Sigmoid colon (tissue), 3 donors: ENCODE measurements at regions not wholly inside any gene's neighbourhood (a gene's known extent, or its start where the extent isn't known, plus 50 kb on each side); places are given as distances from the start of the nearest gene placed in this dataset.

ENCODE experiments used
- POLR2A ChIP-seq, 2 donors: fragments of 450-650 bp; IDR thresholded peaks; one replicate each; pipeline ENCODE4 v1.6.1; 2016; ENCODE audit warnings: antibody characterized with exemption in 2 of 2, mild to moderate bottlenecking in 2 of 2, moderate library complexity in 2 of 2
- TF ChIP-seq, protein P1 (sequence below), 4 experiments: fragments of 450-650 bp in 3 of 4; fragments of 200-600 bp in 1 of 4; IDR thresholded peaks; one replicate each; pipeline ENCODE4 v1.5.1; 2016 to 2019; ENCODE audit warnings: antibody characterized with exemption in 4 of 4, mild to moderate bottlenecking in 3 of 4, moderate library complexity in 2 of 4

- no peak for TF ChIP-seq POLR2A (IDR thresholded peaks at IDR 0.05)
- TF ChIP-seq, protein P1, sequence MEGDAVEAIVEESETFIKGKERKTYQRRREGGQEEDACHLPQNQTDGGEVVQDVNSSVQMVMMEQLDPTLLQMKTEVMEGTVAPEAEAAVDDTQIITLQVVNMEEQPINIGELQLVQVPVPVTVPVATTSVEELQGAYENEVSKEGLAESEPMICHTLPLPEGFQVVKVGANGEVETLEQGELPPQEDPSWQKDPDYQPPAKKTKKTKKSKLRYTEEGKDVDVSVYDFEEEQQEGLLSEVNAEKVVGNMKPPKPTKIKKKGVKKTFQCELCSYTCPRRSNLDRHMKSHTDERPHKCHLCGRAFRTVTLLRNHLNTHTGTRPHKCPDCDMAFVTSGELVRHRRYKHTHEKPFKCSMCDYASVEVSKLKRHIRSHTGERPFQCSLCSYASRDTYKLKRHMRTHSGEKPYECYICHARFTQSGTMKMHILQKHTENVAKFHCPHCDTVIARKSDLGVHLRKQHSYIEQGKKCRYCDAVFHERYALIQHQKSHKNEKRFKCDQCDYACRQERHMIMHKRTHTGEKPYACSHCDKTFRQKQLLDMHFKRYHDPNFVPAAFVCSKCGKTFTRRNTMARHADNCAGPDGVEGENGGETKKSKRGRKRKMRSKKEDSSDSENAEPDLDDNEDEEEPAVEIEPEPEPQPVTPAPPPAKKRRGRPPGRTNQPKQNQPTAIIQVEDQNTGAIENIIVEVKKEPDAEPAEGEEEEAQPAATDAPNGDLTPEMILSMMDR (IDR thresholded peaks at IDR 0.05): no peak
Observed at GRCh38 chr9:87197349-87198130, 250.2 kb upstream of the GAS1 start.
